Renal pelvis (tissue), 1 donor: ENCODE measurements at regions not wholly inside any gene's neighbourhood (a gene's known extent, or its start where the extent isn't known, plus 50 kb on each side); places are given as distances from the start of the nearest gene placed in this dataset.

Source experiments
- DNase-seq: peaks from one replicate; pipeline ENCODE4 v3.0.0-alpha.2; 2013

- no peak for DNase-seq
Measured at GRCh38 chr5:8322484-8322883, 453.5 kb downstream of the MTRR start.

- no peak for DNase-seq
Measured at GRCh38 chr5:8327016-8327415, 458.1 kb downstream of the MTRR start.

GRCh38 chr5:8329773-8330172, 460.8 kb downstream of the MTRR start:
- DNase-seq = no peak

GRCh38 chr5:8332666-8333445, 463.9 kb downstream of the MTRR start:
- no peak for DNase-seq

GRCh38 chr5:8333485-8333884, 464.5 kb downstream of the MTRR start:
- no peak for DNase-seq

- DNase-seq = no peak
Measured at GRCh38 chr5:8333977-8334376, 465.0 kb downstream of the MTRR start.

GRCh38 chr5:8340261-8340660, 471.3 kb downstream of the MTRR start:
- no peak for DNase-seq

GRCh38 chr5:8340739-8341344, 471.9 kb downstream of the MTRR start:
- DNase-seq = no peak

GRCh38 chr5:8341406-8341805, 472.5 kb downstream of the MTRR start:
- no peak for DNase-seq

- DNase-seq = no peak
Measured at GRCh38 chr5:8347984-8348383, 479.0 kb downstream of the MTRR start.

- DNase-seq = no peak
Measured at GRCh38 chr5:8349855-8350254, 480.9 kb downstream of the MTRR start.

GRCh38 chr5:8350644-8351339, 481.8 kb downstream of the MTRR start:
- DNase-seq = no peak

- DNase-seq = no peak
Measured at GRCh38 chr5:8355981-8356380, 487.0 kb downstream of the MTRR start.

- no peak for DNase-seq
Measured at GRCh38 chr5:8360012-8360411, 491.1 kb downstream of the MTRR start.

GRCh38 chr5:8362495-8362894, 493.5 kb downstream of the MTRR start:
- DNase-seq = no peak

GRCh38 chr5:8363138-8363537, 494.2 kb downstream of the MTRR start:
- no peak for DNase-seq

GRCh38 chr5:8366266-8366665, 497.3 kb downstream of the MTRR start:
- no peak for DNase-seq

- DNase-seq = no peak
Measured at GRCh38 chr5:8376478-8376877, 507.5 kb downstream of the MTRR start.

- DNase-seq = no peak
Measured at GRCh38 chr5:8381972-8382371, 513.0 kb downstream of the MTRR start.

- DNase-seq = no peak
Measured at GRCh38 chr5:8382456-8382855, 513.5 kb downstream of the MTRR start.

GRCh38 chr5:8383616-8384015, 514.7 kb downstream of the MTRR start:
- peak; percentile 31 for DNase-seq

GRCh38 chr5:8386719-8387288, 517.9 kb downstream of the MTRR start:
- DNase-seq = no peak

GRCh38 chr5:8391911-8392310, 523.0 kb downstream of the MTRR start:
- peak; percentile 65 for DNase-seq
